Activated T-helper 1 cell treated with anti-CD3 and anti-CD28 coated beads, Interleukin-2, amount 50 U/mL, for 16 hours (primary cell): ENCODE measurements at regions not wholly inside any gene's neighbourhood (a gene's known extent, or its start where the extent isn't known, plus 50 kb on each side); places are given as distances from the start of the nearest gene placed in this dataset.

Source experiments
- DNase-seq, 2 donors: peaks; one replicate each; pipeline ENCODE4 v3.0.0-alpha.2; 2020; ENCODE audit warnings: low read depth in 1 of 2, low spot score in 1 of 2

GRCh38 chr15:85976986-85977385 lies 102.7 kb upstream of the AGBL1 start:
- DNase-seq = no peak

GRCh38 chr15:85977586-85977985 lies 102.1 kb upstream of the AGBL1 start:
- no peak for DNase-seq

GRCh38 chr15:85979929-85980328 lies 99.7 kb upstream of the AGBL1 start:
- DNase-seq = no peak

- no peak for DNase-seq
These were observed 98.7 kb upstream of the AGBL1 start for GRCh38 chr15:85980946-85981345.

- DNase-seq = no peak
These were observed 95.4 kb upstream of the AGBL1 start for GRCh38 chr15:85984241-85984640.

- DNase-seq = no peak
These were observed 93.6 kb upstream of the AGBL1 start for GRCh38 chr15:85986116-85986515.

GRCh38 chr15:85986741-85987140 lies 92.9 kb upstream of the AGBL1 start:
- no peak for DNase-seq

- DNase-seq = no peak
These were observed 90.9 kb upstream of the AGBL1 start for GRCh38 chr15:85988741-85989140.

- no peak for DNase-seq
These were observed 87.4 kb upstream of the AGBL1 start for GRCh38 chr15:85992224-85992623.

- DNase-seq = no peak
These were observed 86.6 kb upstream of the AGBL1 start for GRCh38 chr15:85993116-85993515.

GRCh38 chr15:85997618-85998017 lies 82.1 kb upstream of the AGBL1 start:
- DNase-seq = no peak

GRCh38 chr15:85999658-86000057 lies 80.0 kb upstream of the AGBL1 start:
- DNase-seq = no peak

GRCh38 chr15:86001200-86001599 lies 78.5 kb upstream of the AGBL1 start:
- DNase-seq = no peak

GRCh38 chr15:86002444-86002843 lies 77.2 kb upstream of the AGBL1 start:
- DNase-seq = no peak

- no peak for DNase-seq
These were observed 75.6 kb upstream of the AGBL1 start for GRCh38 chr15:86004061-86004460.

- no peak for DNase-seq
These were observed 73.1 kb upstream of the AGBL1 start for GRCh38 chr15:86006546-86006945.

GRCh38 chr15:86009727-86010126 lies 69.9 kb upstream of the AGBL1 start:
- DNase-seq = no peak

GRCh38 chr15:86010398-86010797 lies 69.3 kb upstream of the AGBL1 start:
- DNase-seq = no peak

- DNase-seq = no peak
These were observed 68.8 kb upstream of the AGBL1 start for GRCh38 chr15:86010891-86011290.

GRCh38 chr15:86014016-86014415 lies 65.7 kb upstream of the AGBL1 start:
- no peak for DNase-seq

- no peak for DNase-seq
These were observed 62.9 kb upstream of the AGBL1 start for GRCh38 chr15:86016750-86017149.

- no peak for DNase-seq
These were observed 61.0 kb upstream of the AGBL1 start for GRCh38 chr15:86018679-86019078.

GRCh38 chr15:86021281-86022264 lies 58.1 kb upstream of the AGBL1 start:
- no peak for DNase-seq
